ENCODE measurements at regions not wholly inside any gene's neighbourhood (a gene's known extent, or its start where the extent isn't known, plus 50 kb on each side); places are given as distances from the start of the nearest gene placed in this dataset.

DNA sequence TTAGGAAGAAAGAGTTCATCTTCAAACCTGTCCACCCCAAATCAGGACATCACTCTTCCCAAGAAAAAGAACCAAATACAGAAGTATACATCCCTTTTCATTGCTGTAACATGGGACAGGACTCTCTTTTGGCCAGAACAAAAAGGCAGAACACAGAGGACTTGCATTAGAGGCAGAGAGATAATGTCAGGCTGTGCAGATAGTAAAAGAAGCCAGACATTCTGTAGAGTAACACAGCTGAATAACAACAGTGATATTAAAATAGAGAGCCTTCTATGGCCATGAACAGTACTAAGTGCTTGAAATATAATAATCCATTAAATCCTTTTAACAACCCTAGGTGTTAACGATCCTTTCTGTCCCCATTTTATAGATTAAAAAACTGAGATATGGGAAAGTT lies 437.2 kb downstream of the NFIB start:
- no peak for TF ChIP-seq EP300 (IDR thresholded peaks at IDR 0.05)
- TF ChIP-seq, protein P1, sequence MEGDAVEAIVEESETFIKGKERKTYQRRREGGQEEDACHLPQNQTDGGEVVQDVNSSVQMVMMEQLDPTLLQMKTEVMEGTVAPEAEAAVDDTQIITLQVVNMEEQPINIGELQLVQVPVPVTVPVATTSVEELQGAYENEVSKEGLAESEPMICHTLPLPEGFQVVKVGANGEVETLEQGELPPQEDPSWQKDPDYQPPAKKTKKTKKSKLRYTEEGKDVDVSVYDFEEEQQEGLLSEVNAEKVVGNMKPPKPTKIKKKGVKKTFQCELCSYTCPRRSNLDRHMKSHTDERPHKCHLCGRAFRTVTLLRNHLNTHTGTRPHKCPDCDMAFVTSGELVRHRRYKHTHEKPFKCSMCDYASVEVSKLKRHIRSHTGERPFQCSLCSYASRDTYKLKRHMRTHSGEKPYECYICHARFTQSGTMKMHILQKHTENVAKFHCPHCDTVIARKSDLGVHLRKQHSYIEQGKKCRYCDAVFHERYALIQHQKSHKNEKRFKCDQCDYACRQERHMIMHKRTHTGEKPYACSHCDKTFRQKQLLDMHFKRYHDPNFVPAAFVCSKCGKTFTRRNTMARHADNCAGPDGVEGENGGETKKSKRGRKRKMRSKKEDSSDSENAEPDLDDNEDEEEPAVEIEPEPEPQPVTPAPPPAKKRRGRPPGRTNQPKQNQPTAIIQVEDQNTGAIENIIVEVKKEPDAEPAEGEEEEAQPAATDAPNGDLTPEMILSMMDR (IDR thresholded peaks at IDR 0.05) = no peak
